LNCaP clone FGC (cell line): ENCODE measurements at regions not wholly inside any gene's neighbourhood (a gene's known extent, or its start where the extent isn't known, plus 50 kb on each side); places are given as distances from the start of the nearest gene placed in this dataset.

Experiments used
- DNase-seq: peaks from one replicate; pipeline ENCODE4 v3.0.0-alpha.2; 2011; ENCODE audit warnings: low read depth
- H3K4me3 ChIP-seq: 2 replicates; pipeline ENCODE4 v1.5.1; 2011; ENCODE audit warnings: mild to moderate bottlenecking, low read depth, low read length, control low read depth
- TF ChIP-seq, protein P1 (sequence below): IDR thresholded peaks from 2 replicates; pipeline ENCODE4 v1.5.1; 2012; ENCODE audit warnings: mild to moderate bottlenecking; ENCODE audit not compliant: control insufficient read depth, insufficient read depth; ENCODE audit errors: extremely low read depth

DNA sequence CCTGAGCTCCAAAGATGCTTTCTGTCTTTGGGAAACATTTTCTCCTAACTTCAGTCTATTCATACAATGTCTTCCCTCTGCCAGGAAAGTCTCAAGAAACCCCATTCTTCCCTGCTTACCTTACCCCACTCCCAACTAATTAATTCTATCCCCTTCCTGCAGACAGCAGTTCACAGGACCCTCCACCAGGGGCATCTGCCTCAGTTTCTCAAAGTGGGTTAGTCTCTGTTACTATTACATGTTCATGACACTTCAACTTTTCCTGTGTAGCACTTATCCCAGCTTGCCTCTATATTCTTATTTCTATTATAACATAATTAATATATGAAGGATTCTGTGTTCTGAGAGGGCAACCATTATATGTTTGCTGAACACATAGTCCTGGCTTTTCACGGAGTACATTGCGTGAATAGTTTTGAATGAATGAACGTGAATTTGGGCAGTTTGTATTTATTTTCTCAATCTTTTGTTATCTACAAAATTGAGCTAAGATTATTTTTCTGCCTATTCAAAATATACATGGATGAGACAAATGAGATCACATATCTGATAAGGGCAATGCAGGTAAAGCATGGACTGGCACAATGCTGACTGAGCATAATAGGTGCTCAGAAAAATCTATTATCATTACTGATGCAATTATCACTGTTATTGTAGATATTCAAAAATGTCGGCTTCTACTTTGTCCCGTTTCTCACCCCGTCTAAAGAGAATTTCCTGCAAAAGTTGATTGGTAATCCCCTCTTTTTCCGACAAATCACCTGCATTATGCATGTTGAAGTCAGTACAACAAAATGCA, 341.1 kb downstream of the BRINP1 start:
- TF ChIP-seq, protein P1, sequence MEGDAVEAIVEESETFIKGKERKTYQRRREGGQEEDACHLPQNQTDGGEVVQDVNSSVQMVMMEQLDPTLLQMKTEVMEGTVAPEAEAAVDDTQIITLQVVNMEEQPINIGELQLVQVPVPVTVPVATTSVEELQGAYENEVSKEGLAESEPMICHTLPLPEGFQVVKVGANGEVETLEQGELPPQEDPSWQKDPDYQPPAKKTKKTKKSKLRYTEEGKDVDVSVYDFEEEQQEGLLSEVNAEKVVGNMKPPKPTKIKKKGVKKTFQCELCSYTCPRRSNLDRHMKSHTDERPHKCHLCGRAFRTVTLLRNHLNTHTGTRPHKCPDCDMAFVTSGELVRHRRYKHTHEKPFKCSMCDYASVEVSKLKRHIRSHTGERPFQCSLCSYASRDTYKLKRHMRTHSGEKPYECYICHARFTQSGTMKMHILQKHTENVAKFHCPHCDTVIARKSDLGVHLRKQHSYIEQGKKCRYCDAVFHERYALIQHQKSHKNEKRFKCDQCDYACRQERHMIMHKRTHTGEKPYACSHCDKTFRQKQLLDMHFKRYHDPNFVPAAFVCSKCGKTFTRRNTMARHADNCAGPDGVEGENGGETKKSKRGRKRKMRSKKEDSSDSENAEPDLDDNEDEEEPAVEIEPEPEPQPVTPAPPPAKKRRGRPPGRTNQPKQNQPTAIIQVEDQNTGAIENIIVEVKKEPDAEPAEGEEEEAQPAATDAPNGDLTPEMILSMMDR = no peak
- H3K4me3 ChIP-seq = no peak overlapping the region
- DNase-seq = no peak

GRCh38 chr9:119029886-119030285, 339.3 kb downstream of the BRINP1 start:
- DNase-seq = no peak
- TF ChIP-seq, protein P1 = no peak
- no peak overlapping the region for H3K4me3 ChIP-seq

GRCh38 chr9:119033596-119033995, 335.6 kb downstream of the BRINP1 start:
- TF ChIP-seq, protein P1 = no peak

GRCh38 chr9:119036969-119037368, 332.3 kb downstream of the BRINP1 start:
- TF ChIP-seq, protein P1 = no peak
- DNase-seq = no peak
- H3K4me3 ChIP-seq = no peak overlapping the region

More at GRCh38 chr9:119033596-119033995, 335.6 kb downstream of the BRINP1 start:
- H3K4me3 ChIP-seq = no peak overlapping the region
- no peak for DNase-seq

GRCh38 chr9:119043996-119044395, 325.2 kb downstream of the BRINP1 start:
- TF ChIP-seq, protein P1 = no peak
- H3K4me3 ChIP-seq = no peak overlapping the region
- DNase-seq = no peak

DNA sequence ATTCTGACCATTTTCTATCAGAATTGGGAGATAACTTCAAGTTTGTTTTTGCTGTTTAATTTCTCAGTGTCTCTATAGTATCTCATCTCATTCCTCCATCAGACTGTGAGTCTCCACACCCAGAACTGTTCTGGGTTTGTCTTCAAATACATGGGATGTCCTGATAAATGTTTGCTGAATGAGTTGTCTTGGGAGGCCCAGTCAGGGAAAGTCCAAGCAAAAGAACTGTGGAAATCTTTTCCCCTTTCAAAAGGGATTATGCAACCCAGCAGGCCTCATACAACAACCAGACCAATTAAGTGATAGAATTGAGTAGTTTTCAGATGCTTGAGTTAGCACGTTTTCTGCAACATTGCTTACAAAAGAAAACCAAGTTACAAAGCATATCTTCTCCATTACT, 324.4 kb downstream of the BRINP1 start:
- no peak for DNase-seq
- TF ChIP-seq, protein P1 = no peak
- no peak overlapping the region for H3K4me3 ChIP-seq

DNA sequence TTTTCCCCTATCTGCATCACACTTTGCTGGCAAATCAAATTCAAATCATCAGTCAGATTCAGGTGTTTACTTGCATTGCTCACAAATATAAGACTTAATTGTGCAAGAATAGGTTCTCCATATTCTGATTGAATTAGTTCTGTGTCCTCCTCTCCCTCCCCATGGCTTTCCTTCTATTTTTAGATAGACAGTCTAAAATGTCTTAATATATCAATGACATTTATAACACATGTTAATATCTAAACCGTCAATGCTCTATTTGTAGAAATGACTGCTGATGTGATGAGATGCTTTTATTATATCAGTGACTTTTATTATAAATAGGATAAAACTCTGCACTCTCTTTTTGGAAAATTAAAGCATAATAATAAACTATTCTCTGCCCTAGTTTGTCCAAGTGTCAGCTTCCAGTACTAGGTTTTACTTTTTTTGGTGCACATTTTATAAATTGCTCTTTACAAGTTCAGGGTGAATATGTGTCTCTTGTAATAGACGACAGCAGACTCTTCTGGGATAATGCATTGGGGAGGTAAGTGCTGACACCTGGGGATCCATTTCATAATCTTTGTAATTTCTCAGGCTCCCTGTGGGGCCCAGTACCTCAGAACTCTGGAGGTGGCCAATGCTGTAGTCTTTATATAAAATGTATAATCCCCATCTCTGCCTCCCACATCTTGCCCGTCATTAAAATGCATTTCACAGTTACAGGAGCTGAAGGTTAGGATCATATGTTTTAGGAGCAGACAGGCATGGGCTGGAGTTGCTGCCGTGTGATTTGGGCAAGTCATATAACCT, 321.5 kb downstream of the BRINP1 start:
- no peak for DNase-seq
- TF ChIP-seq, protein P1 = no peak
- no peak overlapping the region for H3K4me3 ChIP-seq
